ENCODE measurements at regions not wholly inside any gene's neighbourhood (a gene's known extent, or its start where the extent isn't known, plus 50 kb on each side); places are given as distances from the start of the nearest gene placed in this dataset. TPM values are rescaled to one million over a fixed set of nuclear protein-coding genes. Genes with fewer than 3 reads are reported as not detected.
"Not testable (repeated sequence)": the region's sequence is repeated elsewhere in the genome, so short reads cannot be mapped to it uniquely, and the experiment has no call there.

- H3K36me3 Mint-ChIP-seq (ENCODE audit: low read depth), result no peaks in the 10 kb centered on the region
- no peaks in the 10 kb centered on the region for H3K9me3 Mint-ChIP-seq
- H3K4me1 Mint-ChIP-seq (ENCODE audit: low read depth), result no peaks in the 10 kb centered on the region
- no peak for DNase-seq
- intact Hi-C loops (cut with micrococcal nuclease), result no loop called here
- no peak overlapping the region for H3K4me3 Mint-ChIP-seq
- CTCF ChIA-PET, result no interaction called here
- H3K27ac Mint-ChIP-seq, result no peak overlapping the region
- H3K27me3 Mint-ChIP-seq (ENCODE audit: low read depth), result no peaks in the 10 kb centered on the region
Measured at GRCh38 chr20:25761596-25761995, 64.9 kb upstream of the ZNF337 start.

DNA sequence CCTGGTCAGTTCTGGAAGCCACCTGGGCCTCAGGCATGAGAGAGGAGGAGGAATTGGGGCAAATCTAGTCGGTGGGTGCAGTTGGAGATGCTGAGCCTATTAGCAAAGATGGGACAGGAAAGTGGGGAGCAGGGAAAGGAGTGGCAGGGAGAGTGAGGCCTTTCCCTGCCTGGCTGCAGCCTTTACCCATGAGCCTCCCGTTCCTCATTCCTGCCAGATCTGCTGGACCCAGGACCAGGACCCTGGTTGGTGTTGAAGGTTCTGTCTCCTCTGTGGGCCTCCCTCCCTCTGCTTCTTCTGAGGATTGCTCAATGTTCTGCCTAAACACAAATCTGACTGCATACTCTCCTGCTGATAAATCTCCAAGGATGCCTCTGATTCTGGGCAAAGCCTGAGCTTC is 64.4 kb upstream of the ZNF337 start:
- H3K27me3 Mint-ChIP-seq (ENCODE audit: low read depth); H3K36me3 Mint-ChIP-seq (ENCODE audit: low read depth); H3K9me3 Mint-ChIP-seq; DNase-seq; H3K4me3 Mint-ChIP-seq; H3K4me1 Mint-ChIP-seq (ENCODE audit: low read depth); H3K27ac Mint-ChIP-seq; CTCF ChIA-PET; intact Hi-C loops (cut with micrococcal nuclease): not testable (repeated sequence)

GRCh38 chr20:25750765-25751696 is 54.4 kb upstream of the ZNF337 start:
- no peaks in the 10 kb centered on the region for H3K36me3 Mint-ChIP-seq (ENCODE audit: low read depth)
- H3K4me3 Mint-ChIP-seq, result peak overlapping the region; percentile 86
- H3K9me3 Mint-ChIP-seq, result no peaks in the 10 kb centered on the region
- intact Hi-C loops (cut with micrococcal nuclease), result loop anchor here (1.0 to 5.0 kb wide), 4 partner anchors 55 to 554 kb away; partner anchors contain the start of genes ENTPD6 and ZNF337
- CTCF ChIA-PET, result no interaction called here
- H3K4me1 Mint-ChIP-seq (ENCODE audit: low read depth), result peaks cover 15% of the 10 kb centered on the region
- DNase-seq, result peak; percentile 76
- H3K27me3 Mint-ChIP-seq (ENCODE audit: low read depth), result no peaks in the 10 kb centered on the region
- peak overlapping the region; percentile 77 for H3K27ac Mint-ChIP-seq

GRCh38 chr20:25750220-25750764 is 53.6 kb upstream of the ZNF337 start:
- no peak for DNase-seq
- H3K27ac Mint-ChIP-seq, result peak overlapping the region; percentile 77
- no peaks in the 10 kb centered on the region for H3K27me3 Mint-ChIP-seq (ENCODE audit: low read depth)
- H3K36me3 Mint-ChIP-seq (ENCODE audit: low read depth), result no peaks in the 10 kb centered on the region
- peaks cover 15% of the 10 kb centered on the region for H3K4me1 Mint-ChIP-seq (ENCODE audit: low read depth)
- H3K4me3 Mint-ChIP-seq, result peak overlapping the region; percentile 86
- intact Hi-C loops (cut with micrococcal nuclease), result loop anchor here (5.0 kb wide), 2 partner anchors 513 to 553 kb away; partner anchors contain the start of gene ENTPD6
- H3K9me3 Mint-ChIP-seq, result no peaks in the 10 kb centered on the region
- CTCF ChIA-PET, result no interaction called here

DNA sequence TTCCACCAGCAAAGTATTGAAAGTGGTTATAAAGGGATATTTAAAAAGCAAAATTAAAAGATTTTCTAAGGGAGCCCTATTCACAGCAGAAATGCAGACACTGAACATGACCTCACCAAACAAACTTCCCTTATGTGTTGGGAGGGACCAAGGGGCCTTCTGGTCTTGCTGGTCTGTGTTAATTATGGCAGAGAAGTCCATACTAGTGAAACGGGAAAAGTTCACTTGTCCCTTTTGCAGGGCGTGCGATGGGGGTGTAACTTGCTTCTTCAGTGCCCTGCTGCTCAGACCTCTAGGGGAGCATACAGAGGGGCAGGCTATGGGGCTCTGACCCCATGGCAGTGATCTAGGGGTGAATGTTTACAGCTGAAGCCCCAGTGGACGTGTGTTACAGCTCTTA is 53.0 kb upstream of the ZNF337 start:
- H3K36me3 Mint-ChIP-seq (ENCODE audit: low read depth), result no peaks in the 10 kb centered on the region
- no peaks in the 10 kb centered on the region for H3K27me3 Mint-ChIP-seq (ENCODE audit: low read depth)
- peaks cover 15% of the 10 kb centered on the region for H3K4me1 Mint-ChIP-seq (ENCODE audit: low read depth)
- CTCF ChIA-PET, result no interaction called here
- DNase-seq, result no peak
- no peaks in the 10 kb centered on the region for H3K9me3 Mint-ChIP-seq
- H3K27ac Mint-ChIP-seq, result no peak overlapping the region
- intact Hi-C loops (cut with micrococcal nuclease), result loop anchor here (5.0 kb wide), 2 partner anchors 512 to 552 kb away; partner anchors contain the start of gene ENTPD6
- H3K4me3 Mint-ChIP-seq, result no peak overlapping the region

Small RNA genes lying in the stretch of these regions (microRNA-seq; reads per million reads assigned to microRNA genes)
- not detected for gene MIR663A (ENCODE audit: borderline microRNAs expressed, borderline replicate concordance)

Data from activated naive CD4-positive, alpha-beta T cell treated with anti-CD3 and anti-CD28 coated beads for 36 hours (primary cell).